ENCODE measurements at regions not wholly inside any gene's neighbourhood (a gene's known extent, or its start where the extent isn't known, plus 50 kb on each side); places are given as distances from the start of the nearest gene placed in this dataset.

DNA sequence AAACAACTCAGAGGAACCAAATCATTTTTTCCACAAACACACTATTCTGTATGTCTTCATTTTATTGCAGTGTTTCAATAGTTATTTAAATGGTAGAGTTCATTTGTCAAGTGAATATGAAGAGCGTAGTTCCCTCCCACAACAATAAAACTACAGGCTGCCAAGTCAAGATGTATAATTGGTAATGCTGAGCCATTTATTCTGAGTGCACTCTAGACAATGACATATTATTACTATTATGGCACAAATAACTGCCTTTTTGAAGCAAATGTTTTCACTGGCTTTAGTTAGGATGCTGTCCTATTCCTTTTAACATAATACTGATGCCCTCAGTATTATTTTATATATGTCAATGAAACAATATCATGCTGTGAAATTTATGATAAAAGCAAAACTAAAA is 102.7 kb upstream of the PCDH15 start:
- TF ChIP-seq, protein P1, sequence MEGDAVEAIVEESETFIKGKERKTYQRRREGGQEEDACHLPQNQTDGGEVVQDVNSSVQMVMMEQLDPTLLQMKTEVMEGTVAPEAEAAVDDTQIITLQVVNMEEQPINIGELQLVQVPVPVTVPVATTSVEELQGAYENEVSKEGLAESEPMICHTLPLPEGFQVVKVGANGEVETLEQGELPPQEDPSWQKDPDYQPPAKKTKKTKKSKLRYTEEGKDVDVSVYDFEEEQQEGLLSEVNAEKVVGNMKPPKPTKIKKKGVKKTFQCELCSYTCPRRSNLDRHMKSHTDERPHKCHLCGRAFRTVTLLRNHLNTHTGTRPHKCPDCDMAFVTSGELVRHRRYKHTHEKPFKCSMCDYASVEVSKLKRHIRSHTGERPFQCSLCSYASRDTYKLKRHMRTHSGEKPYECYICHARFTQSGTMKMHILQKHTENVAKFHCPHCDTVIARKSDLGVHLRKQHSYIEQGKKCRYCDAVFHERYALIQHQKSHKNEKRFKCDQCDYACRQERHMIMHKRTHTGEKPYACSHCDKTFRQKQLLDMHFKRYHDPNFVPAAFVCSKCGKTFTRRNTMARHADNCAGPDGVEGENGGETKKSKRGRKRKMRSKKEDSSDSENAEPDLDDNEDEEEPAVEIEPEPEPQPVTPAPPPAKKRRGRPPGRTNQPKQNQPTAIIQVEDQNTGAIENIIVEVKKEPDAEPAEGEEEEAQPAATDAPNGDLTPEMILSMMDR (IDR thresholded peaks at IDR 0.05) = no peak
- no peak for TF ChIP-seq POLR2A (IDR thresholded peaks at IDR 0.05)

Data from uterus (tissue), 2 donors.